HCEC 1CT (cell line): ENCODE measurements at regions not wholly inside any gene's neighbourhood (a gene's known extent, or its start where the extent isn't known, plus 50 kb on each side); places are given as distances from the start of the nearest gene placed in this dataset.

ENCODE experiments used
- DNase-seq: peaks from one replicate; pipeline ENCODE4 v3.0.0-alpha.2; 2017

DNA sequence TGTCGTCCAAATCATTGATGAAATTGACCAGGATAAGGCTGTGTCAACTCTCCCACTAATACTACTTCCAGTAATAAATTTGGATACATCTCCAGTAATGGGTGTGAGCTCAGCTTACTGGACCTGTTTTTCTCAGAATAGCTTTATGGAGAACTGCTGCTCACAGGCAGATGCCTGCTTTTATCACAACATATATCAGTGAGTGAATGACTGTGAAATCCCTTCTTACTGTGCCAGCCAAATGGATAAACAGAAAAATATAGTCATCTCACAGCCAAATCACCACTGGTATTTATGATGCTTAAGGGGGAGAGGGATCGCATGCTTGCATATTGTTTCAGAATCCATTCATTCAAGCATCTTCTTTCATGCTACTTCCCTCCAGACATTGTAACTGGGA is 148.4 kb upstream of the PAPPA start:
- no peak for DNase-seq

DNA sequence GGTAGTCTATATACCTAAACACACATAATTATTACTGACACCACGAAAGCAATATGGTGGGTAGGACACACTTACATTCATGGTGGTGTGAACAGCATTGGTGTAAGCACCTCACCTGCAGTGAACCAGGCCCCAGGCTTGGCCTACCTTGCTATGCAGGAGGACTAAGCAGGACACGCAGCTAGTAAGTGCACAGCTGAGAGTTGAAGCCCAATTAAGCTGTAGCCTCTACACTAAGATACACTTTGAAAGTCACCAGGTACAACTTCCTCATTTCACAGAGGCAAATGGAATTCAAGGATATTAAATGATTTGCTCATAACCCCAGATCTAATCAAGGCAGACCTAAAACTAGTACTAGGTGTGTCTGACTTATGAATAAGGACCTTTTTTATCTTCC is 145.8 kb upstream of the PAPPA start:
- no peak for DNase-seq

- DNase-seq: peak; percentile 41
These were observed 145.3 kb upstream of the PAPPA start for GRCh38 chr9:116008278-116008677.

DNA sequence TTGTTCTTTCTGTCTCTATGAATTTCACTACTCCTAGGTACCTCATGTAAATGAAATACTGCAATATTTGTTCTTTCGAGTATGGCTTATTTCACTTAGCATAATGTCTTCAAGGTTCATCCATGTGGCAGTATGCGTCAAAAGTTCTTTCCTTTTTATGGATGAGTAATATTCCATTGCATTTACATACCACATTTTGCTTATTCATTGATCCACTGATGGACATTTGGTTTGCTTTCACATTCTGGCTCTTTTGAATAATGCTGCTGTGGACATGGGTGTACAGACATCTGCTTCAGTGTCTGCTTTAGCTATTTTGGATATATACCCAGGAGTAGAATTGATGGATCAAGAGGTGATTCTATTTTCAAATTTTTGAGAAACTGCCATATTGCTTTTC is 144.2 kb upstream of the PAPPA start:
- DNase-seq: no peak

- no peak for DNase-seq
These were observed 137.7 kb upstream of the PAPPA start for GRCh38 chr9:116015855-116016254.

- DNase-seq: no peak
These were observed 133.4 kb upstream of the PAPPA start for GRCh38 chr9:116020146-116020545.

- peak; percentile 41 for DNase-seq
These were observed 132.8 kb upstream of the PAPPA start for GRCh38 chr9:116020801-116021200.

DNA sequence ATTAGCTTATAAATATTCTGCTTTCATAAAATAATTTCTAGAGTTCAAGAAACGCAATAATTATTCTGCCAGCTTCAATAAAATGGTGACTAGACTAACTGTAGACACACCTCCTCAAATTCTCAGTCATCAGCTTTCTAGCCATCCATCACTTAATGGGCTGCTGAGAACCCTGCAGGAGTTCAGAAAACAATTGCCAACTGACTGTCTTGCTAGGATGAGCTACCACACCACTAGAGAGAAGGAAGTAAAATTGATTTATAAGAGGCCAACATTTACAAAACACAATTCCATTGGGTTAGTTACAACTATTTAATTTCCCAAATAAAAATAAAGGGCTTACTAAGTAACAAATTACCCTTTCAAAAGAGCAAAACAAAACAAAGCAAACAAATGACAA is 126.5 kb upstream of the PAPPA start:
- DNase-seq: peak; percentile 63

DNA sequence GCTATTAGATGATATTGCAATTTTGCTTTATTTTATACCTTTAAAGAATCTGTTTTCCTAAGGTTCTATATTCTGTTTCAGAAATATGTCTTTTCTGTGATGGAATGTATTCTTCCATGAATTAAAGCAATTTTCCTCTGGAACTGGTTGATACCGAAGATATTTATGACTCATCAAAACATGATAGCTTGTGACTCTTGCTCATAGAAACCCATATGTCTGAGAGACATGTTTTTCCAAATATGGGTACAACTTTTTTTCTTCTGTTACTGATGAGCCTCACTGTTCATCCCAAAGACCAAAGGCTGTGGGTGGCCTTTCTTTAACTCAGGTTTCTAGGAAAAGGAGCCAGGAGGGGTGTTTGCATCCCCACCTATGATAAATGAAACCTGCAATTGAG is 126.1 kb upstream of the PAPPA start:
- DNase-seq: peak; percentile 97

GRCh38 chr9:116027951-116028350 is 125.6 kb upstream of the PAPPA start:
- DNase-seq: peak; percentile 63

- DNase-seq: no peak
These were observed 123.1 kb upstream of the PAPPA start for GRCh38 chr9:116030517-116030916.

DNA sequence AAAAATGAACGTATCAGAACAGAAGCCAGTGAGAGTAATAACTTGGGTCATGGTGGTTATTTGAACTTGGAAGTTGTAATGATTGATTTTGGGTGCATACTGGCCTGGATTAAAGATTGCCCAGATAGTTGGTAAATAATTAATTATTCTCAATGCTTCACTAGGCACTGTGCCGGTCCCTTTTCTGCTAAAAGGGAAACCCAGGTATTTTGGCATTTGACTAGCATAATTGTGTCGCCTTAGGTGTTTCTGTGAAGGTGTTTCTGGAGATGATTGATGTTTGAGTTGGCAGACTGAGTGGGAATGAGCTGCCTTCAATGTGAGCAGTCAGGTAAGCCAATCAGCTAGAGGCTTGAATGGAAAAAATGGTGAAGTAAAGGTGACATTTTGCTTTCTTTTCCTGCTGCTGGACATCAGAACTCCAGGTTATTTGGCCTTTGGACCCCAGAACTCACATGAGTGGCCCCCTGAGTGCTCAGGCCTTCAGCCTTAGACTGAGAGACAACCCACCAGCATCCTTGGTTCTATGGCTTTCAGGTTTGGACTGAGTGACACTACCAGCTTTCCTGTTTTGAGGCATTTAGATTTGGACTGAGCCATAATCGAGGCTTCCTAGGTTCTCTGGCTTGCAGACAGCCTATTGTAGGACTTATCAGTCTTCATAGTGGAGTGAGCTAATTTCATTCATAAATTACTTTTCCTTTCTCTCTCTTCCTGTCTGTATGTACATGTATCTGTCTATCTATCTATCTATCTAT is 120.7 kb upstream of the PAPPA start:
- DNase-seq: no peak

DNA sequence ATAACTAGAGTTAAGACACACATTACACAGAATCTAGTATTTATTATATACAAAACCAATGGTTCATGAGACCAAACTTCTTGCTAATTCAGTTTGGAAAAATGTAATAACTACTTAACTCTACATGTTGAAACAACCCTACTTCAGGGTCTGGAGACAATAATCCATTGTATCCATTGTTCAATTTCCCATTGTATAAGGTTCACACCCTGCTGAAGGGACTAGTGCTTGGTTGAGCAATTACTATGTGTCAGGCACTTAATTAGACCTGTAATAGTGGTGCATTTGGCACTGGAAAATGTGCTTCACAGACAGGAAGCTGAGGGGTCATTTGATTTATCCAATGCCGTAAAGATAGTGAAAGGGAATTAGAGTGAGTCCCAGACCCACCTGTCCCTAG is 114.3 kb upstream of the PAPPA start:
- no peak for DNase-seq

DNA sequence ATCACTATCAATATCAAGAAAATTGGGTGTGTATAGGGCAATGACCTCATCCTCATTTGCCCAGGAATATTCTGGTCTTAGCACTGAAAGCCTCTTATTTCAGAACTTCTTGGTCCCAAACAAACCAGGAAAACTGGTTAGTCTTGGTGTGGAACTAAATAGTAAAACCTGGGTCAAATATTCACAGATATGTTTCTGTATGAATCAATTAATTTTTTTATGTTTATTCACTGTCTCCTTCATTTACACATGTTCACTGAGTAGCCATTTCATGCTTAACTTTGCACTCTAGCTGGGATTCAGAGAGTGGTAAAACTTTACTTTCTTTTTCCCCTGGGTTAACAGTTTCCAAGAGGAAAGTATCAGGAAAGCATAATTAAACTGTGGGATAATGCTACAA is 113.7 kb upstream of the PAPPA start:
- DNase-seq: no peak

GRCh38 chr9:116042321-116042720 is 111.3 kb upstream of the PAPPA start:
- no peak for DNase-seq

- no peak for DNase-seq
These were observed 108.5 kb upstream of the PAPPA start for GRCh38 chr9:116045083-116045482.

GRCh38 chr9:116048081-116048480 is 105.5 kb upstream of the PAPPA start:
- DNase-seq: no peak

GRCh38 chr9:116049456-116049855 is 104.1 kb upstream of the PAPPA start:
- DNase-seq: no peak

DNA sequence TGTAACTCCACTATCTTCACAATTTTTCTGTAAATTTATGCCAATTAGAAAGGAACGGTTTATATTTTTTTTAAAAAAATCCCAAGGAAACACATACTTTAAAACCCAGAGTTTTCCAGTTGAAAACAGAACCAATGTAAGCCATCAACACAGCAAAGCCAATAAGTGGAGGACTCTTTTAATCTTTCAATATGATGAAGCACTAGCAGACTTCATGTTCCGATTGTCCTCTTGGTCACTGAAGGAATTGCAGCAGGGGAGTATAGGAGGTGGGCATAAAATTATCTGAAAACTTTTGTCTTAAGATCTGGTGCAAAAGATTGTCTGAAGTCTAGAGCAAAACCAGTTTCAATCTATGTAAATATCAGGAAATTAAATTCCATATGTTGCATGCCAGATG is 102.1 kb upstream of the PAPPA start:
- DNase-seq: no peak

DNA sequence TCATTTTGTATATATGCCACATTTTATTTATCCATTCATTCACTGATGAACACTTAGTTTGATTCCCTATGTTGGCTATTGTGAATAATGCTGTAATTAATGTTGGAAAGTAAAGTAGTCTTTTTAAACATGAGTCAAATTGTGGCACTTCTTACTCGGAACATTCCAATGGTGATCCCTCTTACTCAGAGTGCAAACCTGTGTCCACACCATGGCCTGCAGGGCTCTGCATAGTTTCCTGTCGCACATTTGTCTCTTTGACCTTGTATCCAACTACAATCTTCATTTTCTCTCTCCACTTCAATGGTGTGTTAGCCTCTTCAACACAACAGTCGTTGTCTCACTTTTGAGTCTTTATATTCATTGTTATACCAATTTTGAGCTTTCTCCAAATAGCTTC is 98.1 kb upstream of the PAPPA start:
- peak; percentile 35 for DNase-seq

DNA sequence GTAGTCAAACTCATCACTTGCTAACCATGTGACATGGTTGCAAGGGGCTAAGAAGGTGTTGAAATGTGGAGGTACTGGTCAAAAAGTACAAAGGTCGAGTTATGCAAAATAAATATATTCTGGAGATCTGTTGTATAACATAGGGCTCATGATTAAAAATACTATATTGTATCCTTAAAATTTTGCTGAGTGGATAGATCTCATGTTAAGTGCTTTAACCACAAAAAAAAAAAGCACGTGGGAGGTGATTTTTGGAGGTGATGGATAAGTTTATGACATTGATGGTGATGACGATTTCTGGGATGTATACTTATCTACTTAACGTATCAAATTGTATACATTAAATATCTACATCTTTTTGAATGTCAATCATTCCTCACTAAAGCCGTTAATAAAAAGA is 96.2 kb upstream of the PAPPA start:
- no peak for DNase-seq

DNA sequence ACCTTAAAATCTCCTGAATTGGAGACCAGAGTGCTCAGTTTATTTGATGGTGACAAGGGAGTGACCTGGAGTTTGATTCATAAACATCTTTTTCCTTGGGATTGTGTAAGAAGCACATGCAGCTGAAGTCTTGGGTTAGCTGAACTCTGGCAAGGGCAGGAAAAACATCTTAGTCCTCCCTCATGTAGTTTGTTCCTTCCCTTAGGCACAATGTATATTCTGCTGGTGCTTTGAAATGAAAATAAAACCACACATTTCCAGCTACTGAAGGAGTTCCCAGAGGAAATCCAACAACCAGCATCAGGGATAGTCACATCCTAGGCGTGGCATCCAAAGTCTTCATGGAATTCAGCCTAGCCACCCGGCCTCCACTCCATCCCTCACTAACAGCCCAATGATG is 95.2 kb upstream of the PAPPA start:
- peak; percentile 23 for DNase-seq

DNA sequence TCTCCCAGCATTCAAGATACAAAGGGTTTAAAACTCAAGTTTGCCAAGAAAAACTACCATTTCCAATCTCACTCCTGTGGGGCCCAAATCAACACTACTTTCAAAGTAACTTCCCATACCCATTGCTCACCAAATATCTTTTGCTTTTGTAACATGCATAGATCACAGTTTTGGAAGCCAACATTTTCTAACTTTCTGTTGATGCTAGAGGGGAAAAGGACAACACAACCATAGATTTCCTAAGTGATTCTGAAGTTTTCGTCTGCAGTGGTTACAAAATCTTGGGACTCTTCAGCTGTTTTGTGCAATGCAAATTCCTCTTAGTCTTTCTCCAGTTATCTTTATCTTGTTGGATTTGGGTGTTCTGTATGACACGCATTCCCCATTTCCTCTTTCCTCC is 94.1 kb upstream of the PAPPA start:
- no peak for DNase-seq

GRCh38 chr9:116060631-116061030 is 93.0 kb upstream of the PAPPA start:
- no peak for DNase-seq

- DNase-seq: no peak
These were observed 91.9 kb upstream of the PAPPA start for GRCh38 chr9:116061546-116062205.
